Kidney (tissue), 13 donors: ENCODE measurements at regions not wholly inside any gene's neighbourhood (a gene's known extent, or its start where the extent isn't known, plus 50 kb on each side); places are given as distances from the start of the nearest gene placed in this dataset.

Experiments used
- DNase-seq, 5 donors: peaks; one replicate each; pipeline ENCODE4 v3.0.0-alpha.2; 2013 to 2020
- FAIRE-seq: peaks from 2 replicates; lab custom pipeline; 2012; peaks lifted over from hg19 to GRCh38; lab: Jason Lieb, UNC
- H3K27ac ChIP-seq, 2 donors: one replicate each; pipeline ENCODE4 v1.7.0; 2013; ENCODE audit warnings: low read depth in 2 of 2, low read length in 2 of 2, inconsistent platforms in 1 of 2
- H3K27me3 ChIP-seq: one replicate; pipeline ENCODE4 v1.7.1; 2013; ENCODE audit warnings: low read length, inconsistent platforms; ENCODE audit not compliant: control insufficient read depth, insufficient read depth
- H3K36me3 ChIP-seq, 3 donors: one replicate each; pipeline versions ENCODE4 v1.7.0 to v1.7.1; 2013; ENCODE audit warnings: low read length in 3 of 3, control low read depth in 1 of 3, inconsistent platforms in 1 of 3; ENCODE audit not compliant: insufficient read depth in 3 of 3, control insufficient read depth in 2 of 3
- H3K4me1 ChIP-seq, 3 donors: one replicate each; pipeline versions ENCODE4 v1.7.0 to v1.7.1; 2013; ENCODE audit warnings: low read length in 3 of 3, inconsistent platforms in 1 of 3, low read depth in 1 of 3; ENCODE audit not compliant: control insufficient read depth in 2 of 3, insufficient read depth in 2 of 3
- H3K4me3 ChIP-seq, 3 donors: one replicate each; pipeline versions ENCODE4 v1.7.0 to v1.8.1; 2013; ENCODE audit warnings: low read length in 3 of 3, control low read depth in 1 of 3, inconsistent platforms in 1 of 3
- H3K9ac ChIP-seq, 3 donors: one replicate each; pipeline versions ENCODE4 v1.7.0 to v1.7.1; 2013; ENCODE audit warnings: low read length in 3 of 3, control low read depth in 1 of 3, inconsistent platforms in 1 of 3
- H3K9me3 ChIP-seq, 3 donors: one replicate each; pipeline versions ENCODE4 v1.7.0 to v1.7.1; 2013; ENCODE audit warnings: low read length in 3 of 3, control low read depth in 1 of 3, inconsistent platforms in 1 of 3; ENCODE audit not compliant: control insufficient read depth in 2 of 3, insufficient read depth in 1 of 3
- CTCF ChIP-seq: IDR thresholded peaks from 3 replicates; pipeline ENCODE4 v1.5.1; 2012; ENCODE audit warnings: mild to moderate bottlenecking, moderate library complexity, borderline replicate concordance; ENCODE audit not compliant: insufficient read depth; ENCODE audit errors: extremely low read depth
- intact Hi-C: fragments of 100-400 bp; cut with DNase I; formaldehyde crosslinking; loops from one replicate; pipeline ENCODE4 v1.11.1; 2022
- donor health status: control.
- donor health status: control.
- donor health status: control.
- donor health status: control.
- donor health status: control.
- donor health status: DM: yes; HTN: yes; CAD: no.
- donor health status: Normal renal cell carcinoma (clear cell type).

GRCh38 chr3:48084170-48084569, 68.0 kb upstream of the MAP4 start:
- Histone ChIP-seq H3K36me3 (no peaks in the 10 kb centered on the region), H3K27me3 (no peaks in the 10 kb centered on the region), H3K9me3 (no peaks in the 10 kb centered on the region), H3K9ac (no peak overlapping the region), H3K27ac (no peak overlapping the region), H3K4me1 (peaks cover 3 to 8% (median 6%) of the 10 kb centered on the region in 3 donors), H3K4me3 (no peak overlapping the region)
- intact Hi-C loops, result no loop called here
- DNase-seq (no peak), FAIRE-seq (no peak)
- TF ChIP-seq CTCF, result no peak

GRCh38 chr3:48082580-48083184, 66.5 kb upstream of the MAP4 start:
- H3K9ac ChIP-seq, result no peak overlapping the region
- H3K27ac ChIP-seq, result no peak overlapping the region
- H3K36me3 ChIP-seq, result no peaks in the 10 kb centered on the region
- no peaks in the 10 kb centered on the region for H3K9me3 ChIP-seq
- intact Hi-C loops, result no loop called here
- no peaks in the 10 kb centered on the region for H3K27me3 ChIP-seq
- no peak for DNase-seq
- no peak for FAIRE-seq
- TF ChIP-seq CTCF, result no peak
- no peak overlapping the region for H3K4me3 ChIP-seq
- H3K4me1 ChIP-seq, result peaks cover 3 to 8% (median 6%) of the 10 kb centered on the region in 3 donors

GRCh38 chr3:48077815-48078214, 61.6 kb upstream of the MAP4 start:
- Histone ChIP-seq H3K36me3 (no peaks in the 10 kb centered on the region), H3K9me3 (no peaks in the 10 kb centered on the region), H3K4me3 (no peak overlapping the region), H3K27me3 (no peaks in the 10 kb centered on the region), H3K9ac (no peak overlapping the region), H3K4me1 (peaks cover 0 to 2% (median 0%) of the 10 kb centered on the region in 3 donors), H3K27ac (no peak overlapping the region)
- FAIRE-seq (no peak), DNase-seq (no peak)
- no peak for TF ChIP-seq CTCF
- intact Hi-C loops, result no loop called here

- DNase-seq (no peak), FAIRE-seq (no peak)
- Histone ChIP-seq H3K4me3 (no peak overlapping the region), H3K4me1 (peaks cover 0 to 9% (median 2%) of the 10 kb centered on the region in 3 donors), H3K27me3 (no peaks in the 10 kb centered on the region), H3K36me3 (peaks cover 0 to 3% (median 0%) of the 10 kb centered on the region in 3 donors), H3K27ac (no peak overlapping the region), H3K9ac (no peak overlapping the region), H3K9me3 (no peaks in the 10 kb centered on the region)
- TF ChIP-seq CTCF, result no peak
- intact Hi-C loops, result no loop called here
Measured at GRCh38 chr3:48070030-48070429, 53.8 kb upstream of the MAP4 start.
